GM19035 (cell line): ENCODE measurements at regions not wholly inside any gene's neighbourhood (a gene's known extent, or its start where the extent isn't known, plus 50 kb on each side); places are given as distances from the start of the nearest gene placed in this dataset.
"Not testable (repeated sequence)": the region's sequence is repeated elsewhere in the genome, so short reads cannot be mapped to it uniquely, and the experiment has no call there.

Experiments
- ATAC-seq: cut with Tn5 transposase; IDR thresholded peaks from one replicate; pipeline ENCODE4 v1.9.1; 2021; ENCODE audit not compliant: unreplicated experiment

DNA sequence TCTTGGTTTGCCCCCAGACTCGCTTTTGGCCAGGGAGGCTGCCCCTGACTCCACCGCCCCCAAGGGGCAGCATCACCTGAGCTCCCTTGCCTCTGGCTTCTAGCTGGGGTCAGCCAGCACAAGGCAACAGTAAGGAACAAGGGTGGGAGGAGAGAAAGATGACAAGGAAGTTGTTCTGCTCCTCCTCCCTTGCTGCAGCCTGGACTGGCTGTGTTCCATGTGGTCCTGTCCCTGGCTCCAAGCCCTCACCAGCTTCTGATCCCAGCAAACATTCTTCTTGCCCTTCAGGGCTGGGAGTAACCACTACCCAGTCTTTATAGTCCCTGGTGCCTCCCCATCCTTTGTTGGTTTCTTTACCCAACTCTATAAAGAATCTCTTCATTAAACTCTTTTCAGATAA is 100.3 kb upstream of the SPIN1 start:
- no peak for ATAC-seq

DNA sequence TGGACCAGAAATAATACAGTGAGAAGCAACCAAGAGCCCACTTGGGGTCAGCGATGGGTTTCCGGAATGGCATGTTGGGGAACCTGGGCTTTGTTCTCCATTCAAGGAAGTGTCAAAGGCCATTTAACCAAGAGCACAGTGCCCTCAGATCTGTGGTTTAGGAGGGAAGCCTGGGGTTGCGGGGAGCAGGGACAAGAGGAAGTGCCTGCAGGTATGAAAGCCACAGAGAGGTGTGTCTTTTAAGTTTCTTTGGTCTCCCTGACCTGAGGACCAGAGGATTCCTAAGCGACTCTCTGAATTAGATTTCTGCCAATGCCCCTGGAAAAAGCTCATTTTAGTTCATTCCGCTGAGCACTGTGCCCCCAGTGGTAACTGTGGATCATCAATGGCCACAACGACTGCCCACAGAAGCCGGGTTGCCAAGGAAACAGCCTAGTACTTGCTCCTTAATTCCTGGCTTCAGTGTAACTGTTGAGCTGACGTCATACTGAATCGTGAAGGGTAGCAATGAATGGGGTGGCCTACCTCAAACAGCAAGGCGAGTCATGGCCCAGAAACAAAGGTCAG is 107.3 kb upstream of the SPIN1 start:
- ATAC-seq, result no peak

DNA sequence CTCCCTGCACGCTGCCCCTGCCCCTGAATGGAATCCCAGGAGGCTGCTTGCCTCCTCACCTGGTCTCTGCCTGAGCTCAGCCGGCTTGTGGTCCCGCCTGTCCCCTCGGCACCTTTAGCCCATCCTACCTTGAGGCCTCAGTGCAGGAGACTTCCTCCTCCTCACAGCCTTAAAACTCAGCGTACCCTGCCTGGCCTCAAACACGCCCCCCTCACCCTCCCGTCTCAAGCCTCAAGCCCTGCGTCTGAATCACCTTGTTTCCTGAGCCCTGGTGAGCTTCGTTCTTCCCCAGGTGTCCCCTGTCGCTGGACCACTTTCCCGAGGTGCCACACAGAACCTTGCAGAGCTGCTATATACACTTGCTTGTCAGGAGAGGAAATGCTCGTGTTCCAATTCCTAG is 110.2 kb upstream of the SPIN1 start:
- ATAC-seq, result no peak

DNA sequence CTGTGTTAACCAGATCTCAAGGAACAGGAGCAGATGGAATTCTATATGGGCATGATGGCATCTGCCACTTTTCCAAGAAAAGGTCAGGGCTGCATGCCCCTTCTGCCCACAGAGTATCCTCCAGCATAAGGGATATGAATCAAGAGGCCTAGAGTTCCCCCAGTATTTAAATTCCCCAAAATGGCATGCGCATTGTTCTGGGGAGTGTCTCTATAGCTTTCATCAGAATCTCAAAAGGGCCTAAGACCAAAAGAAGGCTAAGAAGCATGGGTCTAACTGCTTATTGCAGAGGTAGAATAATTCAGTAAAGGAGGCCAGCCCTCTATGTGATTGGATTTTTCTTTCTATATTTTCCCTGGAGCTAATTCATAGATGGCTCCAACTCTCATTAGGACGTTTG is 114.2 kb upstream of the SPIN1 start:
- no peak for ATAC-seq

DNA sequence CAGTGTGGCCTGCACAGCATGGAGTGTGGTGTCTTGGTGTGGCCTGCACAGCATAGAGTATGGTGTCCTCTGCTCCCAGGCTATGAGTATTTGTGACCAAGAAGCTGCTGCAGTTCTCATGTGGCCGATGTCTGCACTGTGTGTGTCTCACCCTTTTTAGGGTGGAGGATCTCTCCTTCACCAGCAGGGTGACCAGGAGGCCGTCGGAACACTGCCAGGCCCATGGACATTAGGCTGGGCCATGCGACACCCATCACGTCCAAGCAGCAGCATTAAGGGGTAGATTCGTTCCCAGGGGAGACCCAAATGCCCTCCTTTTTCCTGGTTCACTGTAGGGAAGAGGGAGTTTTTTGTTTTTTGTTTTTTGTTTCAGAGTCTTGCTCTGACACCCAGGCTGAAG is 115.3 kb upstream of the SPIN1 start:
- no peak for ATAC-seq

DNA sequence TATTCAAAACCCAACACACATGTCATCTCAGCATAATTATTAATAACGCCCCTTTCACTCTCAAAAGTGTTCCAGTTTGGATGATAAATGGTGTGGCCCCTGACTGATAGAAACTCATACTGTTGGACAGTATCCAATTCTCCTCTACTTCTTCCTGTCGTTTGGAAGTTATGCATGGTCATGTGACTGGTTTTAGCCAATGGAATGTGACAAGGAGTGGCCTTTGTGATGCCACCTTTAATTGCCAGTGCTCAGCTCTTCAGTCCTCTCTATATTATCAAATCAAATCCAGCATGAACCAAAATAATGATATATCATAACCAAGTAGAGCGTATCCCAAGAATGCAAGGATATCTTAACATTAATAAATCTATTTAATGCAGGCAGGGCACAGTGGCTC is 117.8 kb upstream of the SPIN1 start:
- no peak for ATAC-seq

DNA sequence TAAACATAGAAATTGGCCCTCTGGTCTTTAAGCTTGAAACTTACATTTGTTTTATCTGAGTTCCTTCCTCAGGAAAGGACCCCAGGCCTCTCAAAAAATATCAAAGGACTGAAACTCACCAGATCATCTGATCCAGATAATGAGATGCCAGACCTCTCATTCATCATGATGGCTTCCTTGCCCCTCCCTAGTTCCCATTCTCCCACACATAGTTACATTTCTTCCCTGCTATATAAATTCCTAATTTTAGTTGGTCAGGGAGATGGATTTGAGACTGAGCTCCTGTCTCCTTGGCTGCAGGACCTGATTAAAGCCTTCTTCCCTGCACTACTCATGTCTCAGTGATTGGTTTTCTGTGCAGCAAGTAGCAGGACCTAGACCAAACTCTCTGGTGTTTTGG is 119.4 kb upstream of the SPIN1 start:
- ATAC-seq, result no peak

DNA sequence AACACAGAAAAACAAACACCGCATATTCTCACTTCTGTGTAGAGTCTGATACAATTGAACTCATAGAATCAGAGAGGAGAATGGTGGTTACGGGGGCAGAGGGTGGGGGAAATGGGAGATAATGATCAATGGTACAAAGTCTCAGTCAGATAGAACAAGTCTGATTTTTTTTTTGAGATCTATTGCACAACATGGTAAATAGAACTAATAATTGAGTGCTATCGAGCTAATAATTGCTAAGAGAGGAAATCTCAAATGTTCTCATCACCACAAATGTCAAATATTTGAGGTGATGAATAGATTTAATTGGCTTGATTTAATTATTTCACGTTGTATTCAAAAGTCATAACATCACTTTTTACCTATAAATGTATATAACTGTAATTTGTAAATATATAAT is 121.0 kb upstream of the SPIN1 start:
- ATAC-seq, result no peak

DNA sequence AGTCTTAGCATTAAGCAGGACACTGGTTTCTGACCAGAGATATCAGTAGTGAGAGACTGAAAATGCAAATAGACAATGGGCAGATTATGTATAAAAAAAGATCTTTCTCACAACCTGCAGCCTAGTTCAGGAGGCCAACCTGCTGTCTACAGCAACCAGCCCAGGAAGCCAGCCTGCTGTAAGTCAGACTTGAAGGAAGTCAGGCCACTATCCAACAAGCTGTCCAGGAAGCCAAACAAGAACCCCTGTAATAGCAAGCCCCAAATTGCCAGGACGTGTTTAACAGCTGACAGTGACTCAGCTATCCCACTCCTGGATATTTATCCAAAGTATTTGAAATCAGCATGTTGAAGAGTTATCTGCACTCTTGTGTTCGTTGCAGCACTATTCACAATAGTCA is 121.8 kb upstream of the SPIN1 start:
- ATAC-seq, result no peak

DNA sequence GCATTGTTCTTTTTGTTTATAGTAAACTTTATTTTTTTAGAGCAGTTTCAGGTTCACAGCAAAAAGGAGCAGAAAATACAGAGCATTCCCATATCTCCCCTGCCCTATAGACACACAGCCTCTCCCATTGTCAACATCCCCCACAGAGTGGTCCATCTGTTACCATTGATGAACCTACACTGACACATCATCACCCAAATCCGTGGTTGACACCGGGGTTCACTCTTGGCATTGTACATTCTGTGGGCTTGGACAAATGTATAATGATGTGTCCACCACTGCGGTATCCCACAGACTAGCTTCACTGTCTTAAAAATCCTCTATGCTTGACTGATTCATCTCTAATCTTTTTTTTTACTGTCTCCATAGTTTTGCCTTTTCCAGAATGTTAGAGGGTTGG is 120.7 kb upstream of the SPATA31C2 start:
- ATAC-seq, result no peak

DNA sequence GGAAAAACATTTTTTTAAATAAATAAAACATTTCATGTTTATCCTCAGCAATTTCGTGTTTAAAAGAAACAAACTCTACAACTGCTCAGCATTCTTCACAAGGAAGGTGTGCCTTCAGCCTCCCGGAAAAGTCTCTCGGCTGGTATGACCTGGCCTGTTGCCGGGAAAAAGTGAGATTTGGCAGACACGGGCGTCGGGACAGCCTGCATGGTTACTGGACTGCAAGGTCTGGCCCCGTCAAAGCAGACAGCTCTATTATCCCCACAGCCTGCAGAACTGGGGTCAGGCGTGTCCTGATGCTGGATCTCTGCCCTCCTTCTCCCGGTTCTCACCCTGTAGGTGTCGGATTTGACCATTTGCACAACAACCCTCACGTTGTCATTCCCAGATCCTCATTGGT is 120.3 kb upstream of the SPATA31C2 start:
- no peak for ATAC-seq

DNA sequence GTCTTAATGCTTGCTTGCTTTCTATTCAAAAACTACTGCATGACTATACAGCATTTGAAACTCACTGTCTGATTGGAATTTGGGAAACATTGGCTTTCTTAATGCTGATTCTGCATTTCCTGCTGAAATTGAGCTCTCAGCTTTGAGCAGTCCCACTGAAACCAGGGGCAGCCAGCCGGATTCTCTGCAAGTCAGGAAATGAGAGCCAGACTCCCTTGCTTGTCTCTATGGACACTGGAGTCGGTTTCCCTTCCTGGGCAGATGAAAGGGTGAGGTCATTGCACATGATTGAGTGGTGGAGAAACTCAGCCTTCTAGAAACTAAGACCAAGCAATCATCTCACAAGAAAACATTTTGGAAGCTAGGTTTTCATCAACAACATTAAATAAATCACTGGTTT is 119.7 kb upstream of the SPATA31C2 start:
- ATAC-seq, result no peak

DNA sequence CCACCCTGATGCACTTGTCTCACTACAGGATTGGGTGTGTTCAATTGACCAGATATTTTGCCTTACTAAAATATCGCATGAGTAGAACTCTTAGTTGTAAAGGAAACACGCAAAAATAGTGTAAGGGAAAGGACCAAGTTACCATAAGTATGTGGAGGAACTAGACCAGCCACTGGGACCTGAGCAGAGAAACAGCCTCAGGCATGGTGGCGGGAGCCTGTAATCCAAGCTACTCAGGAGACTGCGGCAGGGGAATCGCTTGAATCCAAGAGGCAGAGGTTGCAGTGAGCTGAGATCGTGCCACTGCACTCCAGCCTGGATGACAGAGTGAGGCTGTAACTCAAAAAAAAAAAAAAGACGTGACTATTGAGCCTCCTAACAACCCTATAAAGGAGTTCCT is 117.9 kb upstream of the SPATA31C2 start:
- no peak for ATAC-seq

DNA sequence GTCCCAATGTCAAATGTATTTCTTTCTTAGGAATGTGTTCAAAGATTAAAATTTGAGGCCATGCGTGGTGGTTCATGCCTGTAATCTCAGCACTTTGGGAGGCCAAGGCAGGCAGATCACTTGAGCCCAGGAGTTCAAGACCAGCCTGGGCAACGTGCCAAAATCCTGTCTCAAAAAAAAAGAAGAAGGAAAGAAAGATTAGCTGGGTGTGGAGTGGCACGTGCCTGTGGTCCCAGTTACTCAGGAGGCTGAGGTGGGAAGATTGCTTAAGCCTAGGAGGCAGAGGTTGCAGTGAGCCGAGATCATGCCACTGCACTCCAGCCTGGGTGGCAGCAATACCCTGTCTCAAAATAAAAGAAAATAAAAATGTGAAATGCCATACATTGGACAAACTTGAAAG is 117.5 kb upstream of the SPATA31C2 start:
- not testable (repeated sequence) for ATAC-seq

DNA sequence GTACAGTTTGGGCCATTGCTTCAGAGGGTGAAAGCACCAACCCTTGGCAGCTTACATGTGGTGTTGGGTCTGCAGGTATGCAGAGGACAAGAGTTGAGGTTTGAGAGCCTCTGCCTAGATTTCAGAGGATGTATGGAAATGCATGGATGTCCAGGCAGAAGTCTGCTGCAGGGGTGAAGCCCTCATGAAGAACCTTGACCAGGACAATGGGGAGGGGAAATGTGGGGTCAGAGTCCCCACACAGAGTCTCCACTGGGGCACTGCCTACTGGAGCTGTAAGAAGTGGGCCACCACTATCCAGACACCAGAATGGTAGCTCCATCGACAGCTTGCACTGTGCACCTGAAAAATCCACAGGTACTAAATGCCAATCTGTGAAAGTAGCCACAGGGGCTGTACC is 113.6 kb upstream of the SPATA31C2 start:
- ATAC-seq, result no peak

DNA sequence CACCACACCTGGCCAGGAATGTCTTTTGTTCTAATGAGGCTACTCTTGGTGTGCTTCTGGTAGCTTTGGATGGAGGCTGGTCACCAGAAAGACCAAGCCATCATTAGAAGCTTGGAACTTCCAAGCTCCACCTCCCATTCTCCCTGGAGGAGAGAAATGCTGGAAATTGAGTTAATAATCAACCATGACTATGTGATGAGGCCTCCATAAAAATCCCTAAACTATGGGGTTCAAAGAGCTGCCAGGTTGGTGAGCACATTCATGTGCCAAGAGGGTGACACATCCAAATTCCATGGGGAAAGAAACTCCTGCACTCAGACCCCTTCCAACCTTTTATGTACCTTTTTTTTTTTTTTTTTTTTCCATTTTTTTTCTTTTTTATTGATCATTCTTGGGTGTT is 105.5 kb upstream of the SPATA31C2 start:
- ATAC-seq, result no peak

DNA sequence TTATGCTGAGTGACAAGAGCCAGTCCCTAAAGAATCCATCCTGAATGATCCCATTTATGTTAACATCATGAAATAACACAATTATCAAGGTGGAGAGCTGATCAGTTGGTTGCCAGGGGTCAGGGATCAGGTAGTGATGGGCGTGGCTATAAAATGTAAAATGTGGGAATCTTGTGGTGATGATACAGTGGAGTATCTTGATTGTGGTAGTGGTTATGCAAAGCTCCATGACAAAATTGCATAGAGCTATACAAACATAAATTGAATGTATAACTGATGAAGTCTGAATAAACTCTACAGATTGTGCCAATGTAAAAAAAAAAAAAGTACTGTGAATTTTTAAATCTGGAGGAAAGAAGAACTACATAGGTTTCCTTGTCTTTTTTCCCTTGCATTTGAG is 104.6 kb upstream of the SPATA31C2 start:
- ATAC-seq, result no peak

DNA sequence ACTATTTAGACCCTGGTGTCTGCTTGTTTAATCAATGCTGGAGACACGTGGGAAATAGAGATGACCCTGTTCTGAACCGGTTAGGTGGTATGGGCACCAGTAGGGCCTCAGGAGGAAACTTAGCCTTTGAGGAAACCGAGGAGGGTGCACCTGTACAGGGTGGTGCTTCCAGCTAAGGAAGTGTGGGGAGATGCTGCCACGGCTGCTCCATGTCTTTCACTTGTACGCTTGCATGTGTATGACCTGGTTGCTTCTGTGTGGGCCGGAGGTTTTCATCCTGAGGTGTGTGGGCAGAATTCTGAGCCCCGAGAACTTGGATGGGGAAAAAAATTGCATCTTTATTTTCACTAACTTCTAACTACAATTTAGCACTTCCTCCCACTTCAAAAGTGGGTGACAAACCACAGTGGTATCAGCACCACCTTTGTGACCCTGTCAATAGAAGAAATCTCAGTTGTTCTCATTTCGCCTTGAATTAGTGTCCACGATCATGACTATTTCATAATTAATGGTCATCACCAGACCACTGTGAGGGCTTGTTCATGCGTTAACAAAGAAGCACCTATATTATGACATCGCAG is 99.8 kb upstream of the SPATA31C2 start:
- ATAC-seq, result no peak

DNA sequence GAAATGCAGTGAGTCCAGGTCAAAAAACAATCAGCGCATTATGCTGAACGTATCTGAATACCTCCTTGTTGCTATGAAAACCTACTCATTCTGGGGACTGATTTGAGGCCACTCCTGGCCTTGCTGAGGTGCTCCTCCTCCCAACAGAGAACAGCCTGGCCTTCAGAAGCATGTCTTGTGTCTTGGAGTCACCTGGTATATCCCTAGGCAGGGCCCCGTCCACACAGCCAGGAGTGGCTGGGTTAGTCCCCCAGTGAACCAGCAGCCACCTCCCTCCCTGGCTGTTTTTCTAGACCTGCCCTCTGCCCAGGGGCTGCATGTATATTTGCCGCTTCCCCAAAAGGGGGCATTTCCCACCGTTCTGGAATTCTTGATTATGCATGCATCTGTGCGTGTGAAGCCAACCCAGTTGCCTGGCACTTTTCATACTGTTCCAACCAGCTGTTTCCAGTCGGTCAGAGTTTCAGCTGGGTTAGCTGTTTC is 99.2 kb upstream of the SPATA31C2 start:
- no peak for ATAC-seq

DNA sequence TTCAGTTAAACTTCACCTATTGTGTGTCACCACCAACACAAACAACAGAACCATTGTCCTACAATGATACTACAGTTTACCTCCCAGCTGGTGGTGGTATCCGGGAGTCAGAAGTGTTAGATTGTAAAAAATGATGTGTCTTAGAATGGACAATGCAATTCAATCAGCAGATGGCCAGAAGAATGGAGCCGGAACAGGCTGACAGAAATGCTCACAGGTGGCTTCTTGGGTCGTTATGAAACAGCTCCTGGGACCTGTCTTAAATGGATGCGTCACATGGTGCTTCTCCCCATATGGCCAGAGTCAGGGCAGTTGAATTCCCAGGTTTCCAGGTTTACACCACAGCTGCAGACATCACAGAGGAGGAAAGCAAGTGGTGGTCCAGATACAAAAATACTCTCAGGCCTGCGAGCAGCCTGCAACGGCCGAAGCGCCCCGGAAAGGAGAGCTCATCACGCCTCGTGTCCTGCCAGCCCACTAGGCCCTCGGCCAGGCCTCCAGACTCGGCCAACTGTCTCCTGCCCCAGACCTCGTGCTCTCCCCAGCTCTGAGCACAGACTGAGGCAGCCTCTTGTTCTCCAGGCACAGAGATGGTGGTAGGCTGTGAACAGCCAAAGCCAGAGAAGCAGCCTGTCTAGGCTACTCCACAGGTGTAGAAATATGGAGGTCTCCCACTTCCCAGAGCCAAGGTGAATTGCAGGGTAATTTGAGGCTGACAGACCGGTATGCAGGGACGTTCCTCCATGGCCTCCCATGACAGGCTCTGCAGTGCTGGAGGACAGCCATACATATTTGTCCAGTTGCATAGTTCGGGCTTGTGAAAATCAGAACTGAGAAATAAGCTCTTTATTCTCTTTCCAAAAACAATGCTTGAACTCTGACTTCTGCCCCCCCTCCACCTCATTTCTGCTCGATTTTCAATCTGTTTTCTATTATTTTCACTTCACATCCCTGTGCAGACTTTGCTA is 98.5 kb upstream of the SPATA31C2 start:
- ATAC-seq, result no peak

DNA sequence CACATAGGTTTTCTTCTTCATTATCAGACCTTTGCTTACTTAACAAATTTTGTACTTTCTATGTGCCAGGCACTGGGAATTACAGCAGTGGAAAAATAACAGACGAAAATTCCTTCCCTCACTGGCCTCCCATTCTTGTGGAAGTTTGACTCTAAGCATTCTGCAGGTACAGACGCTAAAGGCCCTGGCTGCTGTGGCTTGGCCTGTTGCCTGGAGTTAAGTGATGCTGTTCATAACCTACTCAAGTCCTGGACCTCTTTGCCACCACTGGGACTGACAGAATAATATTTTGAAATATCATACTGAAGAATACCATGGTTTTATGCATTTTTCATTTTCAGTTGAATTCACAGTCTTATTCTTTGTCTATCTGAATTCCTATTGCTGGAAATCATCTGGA is 97.3 kb upstream of the SPATA31C2 start:
- ATAC-seq, result no peak

DNA sequence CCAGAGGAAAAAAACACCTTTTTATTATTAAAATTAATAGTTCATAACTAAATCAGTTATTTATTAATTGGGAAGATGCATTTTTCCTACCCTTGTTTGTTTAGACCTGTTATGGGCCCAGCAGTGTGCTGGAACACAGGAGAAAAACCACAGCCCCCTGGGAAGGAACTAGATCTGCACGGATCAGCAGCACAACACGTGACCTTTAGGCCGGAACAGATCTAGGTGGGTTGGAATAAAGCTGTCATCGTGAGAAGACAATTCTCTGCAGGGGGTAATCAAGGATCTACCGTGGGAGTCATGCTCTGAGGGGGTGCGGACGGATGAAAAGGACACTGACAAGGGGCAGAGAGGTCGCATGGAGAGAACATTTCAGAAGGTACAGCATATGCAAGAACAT is 95.8 kb upstream of the SPATA31C2 start:
- ATAC-seq, result no peak
